HG02588 (cell line): ENCODE measurements at regions not wholly inside any gene's neighbourhood (a gene's known extent, or its start where the extent isn't known, plus 50 kb on each side); places are given as distances from the start of the nearest gene placed in this dataset.

Experiments used
- ATAC-seq: cut with Tn5 transposase; IDR thresholded peaks from one replicate; pipeline ENCODE4 v1.9.1; 2021; ENCODE audit warnings: mild to moderate bottlenecking, moderate library complexity; ENCODE audit not compliant: unreplicated experiment

GRCh38 chr9:105059252-105059651 lies 131.3 kb upstream of the ABCA1 start:
- ATAC-seq = no peak

- no peak for ATAC-seq
Measured at GRCh38 chr9:105062222-105062855, 134.4 kb upstream of the ABCA1 start.

GRCh38 chr9:105064248-105065097 lies 136.5 kb upstream of the ABCA1 start:
- no peak for ATAC-seq

GRCh38 chr9:105065098-105066088 lies 137.4 kb upstream of the ABCA1 start:
- no peak for ATAC-seq

- ATAC-seq = no peak
Measured at GRCh38 chr9:105066275-105066865, 138.4 kb upstream of the ABCA1 start.

- ATAC-seq = no peak
Measured at GRCh38 chr9:105067895-105068580, 140.1 kb upstream of the ABCA1 start.

- no peak for ATAC-seq
Measured at GRCh38 chr9:105069285-105069684, 141.3 kb upstream of the ABCA1 start.

GRCh38 chr9:105069696-105070095 lies 141.7 kb upstream of the ABCA1 start:
- ATAC-seq = no peak

GRCh38 chr9:105070176-105070575 lies 142.2 kb upstream of the ABCA1 start:
- ATAC-seq = no peak

- ATAC-seq = no peak
Measured at GRCh38 chr9:105072476-105072875, 144.5 kb upstream of the ABCA1 start.

GRCh38 chr9:105073147-105073546 lies 145.2 kb upstream of the ABCA1 start:
- ATAC-seq = no peak

- ATAC-seq = no peak
Measured at GRCh38 chr9:105074491-105074890, 146.5 kb upstream of the ABCA1 start.

- no peak for ATAC-seq
Measured at GRCh38 chr9:105076729-105077128, 148.8 kb upstream of the ABCA1 start.

- no peak for ATAC-seq
Measured at GRCh38 chr9:105079457-105079856, 151.5 kb upstream of the ABCA1 start.

- no peak for ATAC-seq
Measured at GRCh38 chr9:105082843-105083242, 154.9 kb upstream of the ABCA1 start.

- no peak for ATAC-seq
Measured at GRCh38 chr9:105083256-105083655, 155.3 kb upstream of the ABCA1 start.

- no peak for ATAC-seq
Measured at GRCh38 chr9:105087910-105088898, 156.2 kb upstream of the SLC44A1 start.

- no peak for ATAC-seq
Measured at GRCh38 chr9:105089874-105090273, 154.6 kb upstream of the SLC44A1 start.

GRCh38 chr9:105091004-105091640 lies 153.3 kb upstream of the SLC44A1 start:
- ATAC-seq = no peak
